Osteocyte (in vitro differentiated cells): ENCODE measurements at regions not wholly inside any gene's neighbourhood (a gene's known extent, or its start where the extent isn't known, plus 50 kb on each side); places are given as distances from the start of the nearest gene placed in this dataset.

Experiments
- DNase-seq: peaks from one replicate; pipeline ENCODE4 v3.0.0; 2021; ENCODE audit warnings: mixed read lengths; ENCODE audit not compliant: unreplicated experiment; ENCODE audit errors: extremely low spot score
- H3K27ac Mint-ChIP-seq: one replicate; pipeline ENCODE4 v1.8.0; 2021; ENCODE audit warnings: mild to moderate bottlenecking, mixed read lengths; ENCODE audit not compliant: unreplicated experiment
- H3K27me3 Mint-ChIP-seq: one replicate; pipeline ENCODE4 v1.8.0; 2021; ENCODE audit warnings: mixed read lengths; ENCODE audit not compliant: unreplicated experiment
- H3K36me3 Mint-ChIP-seq: one replicate; pipeline ENCODE4 v1.8.0; 2021; ENCODE audit warnings: mixed read lengths; ENCODE audit not compliant: unreplicated experiment
- H3K4me1 Mint-ChIP-seq: one replicate; pipeline ENCODE4 v1.8.0; 2021; ENCODE audit warnings: mixed read lengths; ENCODE audit not compliant: unreplicated experiment
- H3K4me3 Mint-ChIP-seq: one replicate; pipeline ENCODE4 v1.8.0; 2021; ENCODE audit warnings: mild to moderate bottlenecking, moderate library complexity, mixed read lengths; ENCODE audit not compliant: unreplicated experiment
- H3K9me3 Mint-ChIP-seq: one replicate; pipeline ENCODE4 v1.8.0; 2021; ENCODE audit warnings: mixed read lengths; ENCODE audit not compliant: unreplicated experiment
- CTCF ChIP-seq: fragments of 200-600 bp; sonication (generic); IDR thresholded peaks from 2 replicates; pipeline ENCODE4 v1.5.0; 2021; ENCODE audit warnings: antibody characterized with exemption, mild to moderate bottlenecking, moderate library complexity

- no peaks in the 10 kb centered on the region for H3K27me3 Mint-ChIP-seq
- no peaks in the 10 kb centered on the region for H3K4me1 Mint-ChIP-seq
- H3K9me3 Mint-ChIP-seq = peaks cover 41% of the 10 kb centered on the region
- H3K27ac Mint-ChIP-seq = no peak overlapping the region
- DNase-seq = no peak
- no peak overlapping the region for H3K4me3 Mint-ChIP-seq
- H3K36me3 Mint-ChIP-seq = no peaks in the 10 kb centered on the region
- TF ChIP-seq CTCF = no peak
These were observed 1151.7 kb downstream of the VRK1 start for GRCh38 chr14:97948841-97949240.

GRCh38 chr14:97956581-97957340 lies 1159.6 kb downstream of the VRK1 start:
- no peaks in the 10 kb centered on the region for H3K27me3 Mint-ChIP-seq
- peaks cover 41% of the 10 kb centered on the region for H3K9me3 Mint-ChIP-seq
- H3K27ac Mint-ChIP-seq = no peak overlapping the region
- H3K4me1 Mint-ChIP-seq = no peaks in the 10 kb centered on the region
- no peak overlapping the region for H3K4me3 Mint-ChIP-seq
- no peaks in the 10 kb centered on the region for H3K36me3 Mint-ChIP-seq
- TF ChIP-seq CTCF = no peak
- no peak for DNase-seq

- no peak for DNase-seq
- no peak for TF ChIP-seq CTCF
- H3K4me3 Mint-ChIP-seq = no peak overlapping the region
- no peaks in the 10 kb centered on the region for H3K4me1 Mint-ChIP-seq
- no peaks in the 10 kb centered on the region for H3K36me3 Mint-ChIP-seq
- H3K27ac Mint-ChIP-seq = no peak overlapping the region
- H3K27me3 Mint-ChIP-seq = no peaks in the 10 kb centered on the region
- peaks cover 48% of the 10 kb centered on the region for H3K9me3 Mint-ChIP-seq
These were observed 1162.1 kb downstream of the VRK1 start for GRCh38 chr14:97959251-97959650.

- DNase-seq = no peak
- Mint-ChIP-seq H3K27ac (no peak overlapping the region), H3K27me3 (no peaks in the 10 kb centered on the region), H3K9me3 (peaks cover 39% of the 10 kb centered on the region), H3K4me3 (no peak overlapping the region), H3K4me1 (no peaks in the 10 kb centered on the region), H3K36me3 (no peaks in the 10 kb centered on the region)
- TF ChIP-seq CTCF = no peak
These were observed 1163.3 kb downstream of the VRK1 start for GRCh38 chr14:97960436-97960835.

- Mint-ChIP-seq H3K9me3 (peaks cover 49% of the 10 kb centered on the region), H3K27ac (no peak overlapping the region), H3K36me3 (no peaks in the 10 kb centered on the region), H3K4me1 (no peaks in the 10 kb centered on the region), H3K4me3 (no peak overlapping the region), H3K27me3 (no peaks in the 10 kb centered on the region)
- no peak for TF ChIP-seq CTCF
- no peak for DNase-seq
These were observed 1173.0 kb downstream of the VRK1 start for GRCh38 chr14:97970222-97970621.
